HUES6 (cell line): ENCODE measurements at regions not wholly inside any gene's neighbourhood (a gene's known extent, or its start where the extent isn't known, plus 50 kb on each side); places are given as distances from the start of the nearest gene placed in this dataset.

Experiments
- H3K27ac ChIP-seq: 2 replicates; pipeline ENCODE4 v1.7.0; 2013; ENCODE audit warnings: low read depth, mild to moderate bottlenecking, low read length, inconsistent platforms
- H3K27me3 ChIP-seq: 2 replicates; pipeline ENCODE4 v1.6.1; 2013; ENCODE audit warnings: low read length; ENCODE audit not compliant: control insufficient read depth, insufficient read depth
- H3K36me3 ChIP-seq: 2 replicates; pipeline ENCODE4 v1.6.1; 2013; ENCODE audit warnings: low read length; ENCODE audit not compliant: control insufficient read depth, insufficient read depth
- H3K4me1 ChIP-seq: 2 replicates; pipeline ENCODE4 v1.6.1; 2013; ENCODE audit warnings: low read length; ENCODE audit not compliant: control insufficient read depth, insufficient read depth
- H3K4me3 ChIP-seq: 2 replicates; pipeline ENCODE4 v1.5.1; 2013; ENCODE audit warnings: low read depth, low read length
- H3K9ac ChIP-seq: one replicate; pipeline ENCODE4 v1.6.1; 2013; ENCODE audit warnings: mild to moderate bottlenecking, low read length
- H3K9me3 ChIP-seq: 2 replicates; pipeline ENCODE4 v1.6.1; 2013; ENCODE audit warnings: low read depth, low read length; ENCODE audit not compliant: control insufficient read depth, insufficient read depth

DNA sequence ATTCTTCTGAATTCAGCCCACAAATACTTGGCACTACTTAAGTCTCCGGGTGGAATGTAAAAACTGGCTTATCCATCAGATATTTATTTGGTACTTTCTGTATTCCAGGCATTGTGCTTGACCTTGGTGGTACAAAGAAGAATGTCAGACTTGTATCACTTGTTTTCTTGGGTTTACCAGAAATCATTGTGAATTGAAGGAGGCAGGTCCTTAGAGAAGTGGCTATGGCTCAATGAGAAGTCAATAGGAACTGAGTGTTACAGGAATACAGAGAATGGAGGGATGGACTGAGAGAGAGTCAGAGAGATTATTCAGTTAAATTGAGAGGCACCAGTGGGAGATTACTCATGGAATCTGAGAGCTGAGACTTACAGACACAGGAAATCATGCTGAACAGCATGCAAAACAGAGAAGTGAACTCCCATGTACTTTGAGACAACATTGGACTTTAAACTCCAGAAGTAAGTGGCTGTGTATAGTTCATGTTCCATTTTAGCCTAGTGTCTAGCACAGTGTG, 704.1 kb downstream of the CDH11 start:
- no peak overlapping the region for H3K9ac ChIP-seq
- H3K27ac ChIP-seq: no peak overlapping the region
- no peaks in the 10 kb centered on the region for H3K36me3 ChIP-seq
- H3K4me3 ChIP-seq: no peak overlapping the region
- H3K9me3 ChIP-seq: no peaks in the 10 kb centered on the region
- H3K27me3 ChIP-seq: no peaks in the 10 kb centered on the region
- no peaks in the 10 kb centered on the region for H3K4me1 ChIP-seq

DNA sequence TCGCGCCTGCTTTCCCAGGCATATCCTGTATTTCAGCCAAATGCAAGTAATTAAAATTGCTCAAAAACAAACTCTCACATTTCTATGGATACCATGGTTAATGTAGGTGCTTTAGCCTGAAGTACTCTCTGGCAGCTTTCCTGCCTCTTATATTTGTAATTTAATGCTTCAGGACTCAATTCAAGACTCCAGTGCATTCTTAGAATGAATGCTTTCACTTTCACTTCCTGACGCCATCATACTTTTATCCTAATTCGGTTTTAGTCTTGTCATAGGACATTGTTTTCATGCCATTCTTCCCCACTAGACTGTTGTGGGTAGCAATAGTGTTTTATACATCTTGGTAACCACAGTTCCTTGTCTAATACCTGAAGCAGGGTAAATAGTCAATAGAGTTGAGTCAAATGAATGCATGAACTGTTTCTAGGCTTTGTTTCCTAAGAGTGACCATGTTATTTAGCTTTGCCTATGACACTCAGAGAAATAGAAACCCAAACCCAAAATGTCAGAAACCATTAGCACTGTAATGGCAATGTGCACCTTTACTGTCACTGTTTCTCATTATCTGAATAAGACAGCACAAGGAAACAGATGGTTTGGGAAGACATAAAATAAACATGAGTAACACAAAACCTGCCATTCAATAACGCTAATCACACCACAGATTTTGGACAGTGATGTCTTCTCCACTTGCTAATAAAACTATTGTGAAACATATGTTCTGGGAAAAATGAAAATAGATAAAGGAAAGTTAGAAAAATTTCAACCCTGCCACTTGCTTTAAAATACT, 705.5 kb downstream of the CDH11 start:
- H3K4me1 ChIP-seq: no peaks in the 10 kb centered on the region
- H3K27ac ChIP-seq: no peak overlapping the region
- H3K9ac ChIP-seq: no peak overlapping the region
- no peaks in the 10 kb centered on the region for H3K27me3 ChIP-seq
- no peaks in the 10 kb centered on the region for H3K36me3 ChIP-seq
- H3K4me3 ChIP-seq: no peak overlapping the region
- no peaks in the 10 kb centered on the region for H3K9me3 ChIP-seq

DNA sequence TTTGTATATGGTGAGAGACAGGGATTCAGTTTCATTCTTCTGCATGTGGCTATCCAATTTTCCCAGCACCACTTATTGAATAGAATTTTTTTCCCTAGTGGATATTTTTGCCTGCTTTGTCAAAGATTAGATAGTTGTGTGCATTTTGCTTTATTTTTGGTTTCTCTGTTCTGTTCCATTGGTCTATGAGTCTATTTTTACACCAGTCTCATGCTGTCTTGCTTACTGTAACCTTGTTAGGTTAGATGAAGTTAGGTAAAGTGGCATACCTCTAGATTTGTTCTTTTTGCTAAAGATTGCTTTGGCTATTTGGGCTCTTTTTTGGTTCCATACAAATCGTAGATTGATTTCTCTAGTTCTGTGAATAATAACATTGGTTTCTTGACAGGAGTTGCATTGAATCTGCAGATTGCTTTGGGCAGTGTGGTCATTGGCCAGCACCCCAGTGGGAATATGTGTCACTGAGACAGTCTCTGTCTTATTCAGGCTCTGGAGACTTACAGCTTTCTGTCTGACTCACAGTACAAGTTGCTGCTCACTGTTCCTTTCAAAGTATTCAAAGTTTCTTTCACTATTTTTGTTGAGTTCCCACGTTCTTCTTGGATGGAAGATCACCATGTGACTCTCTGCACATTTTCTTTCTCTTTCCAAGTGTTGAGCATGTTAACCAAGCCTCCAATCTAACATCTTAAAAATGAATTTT, 709.1 kb downstream of the CDH11 start:
- no peak overlapping the region for H3K27ac ChIP-seq
- H3K36me3 ChIP-seq: no peaks in the 10 kb centered on the region
- H3K9ac ChIP-seq: no peak overlapping the region
- H3K4me3 ChIP-seq: no peak overlapping the region
- H3K4me1 ChIP-seq: no peaks in the 10 kb centered on the region
- H3K27me3 ChIP-seq: no peaks in the 10 kb centered on the region
- H3K9me3 ChIP-seq: no peaks in the 10 kb centered on the region

DNA sequence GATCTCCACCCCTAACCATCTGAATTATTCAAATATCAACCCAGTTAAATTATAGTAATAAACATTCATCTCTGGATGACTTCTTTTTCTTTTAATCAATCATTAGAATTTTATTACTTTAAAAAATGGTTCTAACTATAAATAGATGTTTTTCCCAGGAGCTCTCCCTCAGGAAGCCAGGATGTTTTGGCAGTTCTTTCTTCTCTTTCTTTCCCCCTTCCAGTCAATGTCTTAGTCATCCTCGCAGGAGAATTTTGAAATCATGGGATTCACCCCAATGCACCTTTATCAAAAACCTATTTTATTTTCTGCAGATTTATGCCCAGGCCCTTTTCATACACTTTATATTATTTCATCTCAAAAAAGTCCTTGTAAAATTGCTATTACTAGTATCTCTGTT, 711.6 kb downstream of the CDH11 start:
- Histone ChIP-seq H3K4me3 (no peak overlapping the region), H3K27me3 (no peaks in the 10 kb centered on the region), H3K36me3 (no peaks in the 10 kb centered on the region), H3K27ac (no peak overlapping the region), H3K9me3 (no peaks in the 10 kb centered on the region), H3K9ac (no peak overlapping the region), H3K4me1 (no peaks in the 10 kb centered on the region)

DNA sequence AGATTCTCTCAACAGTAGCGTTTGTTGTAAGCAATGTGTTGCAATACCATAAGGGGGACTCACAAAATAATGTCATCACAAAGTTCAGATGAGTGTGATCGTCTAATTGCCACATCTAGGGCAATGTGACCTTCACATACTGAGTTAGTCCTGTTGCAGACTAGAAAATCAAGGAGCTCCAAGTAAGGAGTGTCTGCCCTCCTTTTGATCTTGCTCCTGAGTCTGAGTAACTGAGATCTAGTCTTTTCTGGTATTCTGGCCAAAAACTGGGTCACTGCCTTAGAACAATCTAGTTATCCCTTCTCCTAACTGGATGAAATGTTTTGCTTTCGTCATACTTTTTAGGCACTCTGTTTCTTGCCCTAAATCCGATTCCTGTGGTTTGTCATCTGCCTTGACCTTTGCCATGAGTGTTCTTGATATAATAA, 712.1 kb downstream of the CDH11 start:
- H3K4me1 ChIP-seq: no peaks in the 10 kb centered on the region
- no peak overlapping the region for H3K27ac ChIP-seq
- no peaks in the 10 kb centered on the region for H3K9me3 ChIP-seq
- H3K4me3 ChIP-seq: no peak overlapping the region
- no peak overlapping the region for H3K9ac ChIP-seq
- H3K36me3 ChIP-seq: no peaks in the 10 kb centered on the region
- H3K27me3 ChIP-seq: no peaks in the 10 kb centered on the region

DNA sequence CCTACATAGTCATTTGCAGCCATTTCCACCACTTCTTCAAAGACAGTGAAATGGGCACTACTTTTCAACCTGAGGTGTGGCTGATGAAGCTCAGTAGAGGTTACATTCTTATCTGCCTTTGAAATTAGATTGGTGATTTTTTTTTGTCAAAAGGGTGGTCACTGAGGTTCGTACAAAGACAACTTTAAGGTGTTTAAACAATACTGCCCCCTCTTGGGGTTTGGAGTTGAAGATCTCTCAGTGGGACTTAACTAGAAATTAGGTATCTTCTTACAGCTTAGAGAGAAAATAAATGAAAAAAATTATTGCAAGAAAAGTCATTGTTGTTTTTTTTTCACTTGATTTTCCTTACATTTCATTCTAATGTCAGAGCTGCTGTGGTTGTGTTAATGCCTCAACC, 713.2 kb downstream of the CDH11 start:
- Histone ChIP-seq H3K27me3 (no peaks in the 10 kb centered on the region), H3K9me3 (no peaks in the 10 kb centered on the region), H3K36me3 (no peaks in the 10 kb centered on the region), H3K9ac (no peak overlapping the region), H3K4me3 (no peak overlapping the region), H3K4me1 (no peaks in the 10 kb centered on the region), H3K27ac (no peak overlapping the region)

DNA sequence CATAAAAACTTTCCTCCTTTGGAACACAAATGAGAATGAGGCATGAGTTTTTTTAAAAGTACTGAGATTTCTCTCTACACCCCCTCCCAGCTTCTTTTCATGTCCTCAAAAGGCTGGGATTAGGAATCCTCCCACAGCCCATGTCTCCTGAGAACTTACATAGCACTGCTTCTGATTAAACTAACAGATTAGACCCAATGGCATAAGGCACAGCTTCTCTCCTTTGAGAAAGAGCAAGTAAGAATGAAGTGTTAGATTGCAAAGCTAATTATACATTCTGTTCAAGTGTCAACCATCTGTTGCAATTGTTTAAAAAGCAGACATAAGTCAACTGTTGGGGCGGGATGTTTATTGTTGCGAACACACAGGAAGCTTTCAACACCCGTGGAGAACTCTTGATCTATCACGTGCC, 715.1 kb downstream of the CDH11 start:
- Histone ChIP-seq H3K4me3 (no peak overlapping the region), H3K4me1 (no peaks in the 10 kb centered on the region), H3K27ac (no peak overlapping the region), H3K9ac (no peak overlapping the region), H3K27me3 (no peaks in the 10 kb centered on the region), H3K9me3 (no peaks in the 10 kb centered on the region), H3K36me3 (no peaks in the 10 kb centered on the region)

DNA sequence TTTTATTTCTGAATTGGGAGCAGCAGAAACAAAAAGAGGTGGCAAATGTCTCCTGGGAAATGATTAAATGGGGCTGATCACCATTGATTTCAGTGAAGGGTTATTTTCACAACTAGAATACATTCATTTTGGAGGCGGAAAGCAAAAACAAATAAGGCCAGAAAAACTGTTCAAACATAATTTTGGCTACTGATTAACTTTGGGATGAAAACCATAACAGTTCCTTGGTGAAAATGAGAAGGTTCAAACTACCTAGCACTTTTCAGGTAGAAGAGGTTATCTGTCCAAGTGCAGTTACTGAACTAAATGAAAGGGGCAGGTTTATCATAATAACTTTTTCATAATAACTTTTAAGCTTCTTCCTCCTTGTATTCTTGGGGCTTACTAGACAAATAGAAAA, 718.5 kb downstream of the CDH11 start:
- Histone ChIP-seq H3K9me3 (no peaks in the 10 kb centered on the region), H3K9ac (no peak overlapping the region), H3K36me3 (no peaks in the 10 kb centered on the region), H3K27ac (no peak overlapping the region), H3K27me3 (no peaks in the 10 kb centered on the region), H3K4me3 (no peak overlapping the region), H3K4me1 (no peaks in the 10 kb centered on the region)

DNA sequence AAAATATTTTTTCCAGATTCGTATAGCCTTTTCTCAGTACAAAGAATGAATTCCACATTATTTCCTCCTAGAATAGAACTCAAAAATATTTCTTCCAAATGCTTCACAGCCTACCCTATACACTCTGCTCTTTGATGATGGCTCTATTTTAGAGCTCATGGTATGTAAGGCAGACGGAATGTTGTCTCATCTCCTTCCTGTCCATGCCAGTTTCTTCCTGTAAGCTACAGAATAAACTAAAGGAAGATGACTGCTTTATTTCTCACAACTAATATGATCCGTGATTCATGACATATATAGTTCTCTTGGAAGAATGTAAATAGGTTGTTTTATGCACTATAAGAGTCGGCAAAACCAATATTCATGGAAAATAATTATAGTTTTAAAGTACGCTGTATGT, 723.1 kb downstream of the CDH11 start:
- Histone ChIP-seq H3K27me3 (no peaks in the 10 kb centered on the region), H3K36me3 (no peaks in the 10 kb centered on the region), H3K27ac (no peak overlapping the region), H3K9me3 (no peaks in the 10 kb centered on the region), H3K4me1 (no peaks in the 10 kb centered on the region), H3K9ac (no peak overlapping the region), H3K4me3 (no peak overlapping the region)

DNA sequence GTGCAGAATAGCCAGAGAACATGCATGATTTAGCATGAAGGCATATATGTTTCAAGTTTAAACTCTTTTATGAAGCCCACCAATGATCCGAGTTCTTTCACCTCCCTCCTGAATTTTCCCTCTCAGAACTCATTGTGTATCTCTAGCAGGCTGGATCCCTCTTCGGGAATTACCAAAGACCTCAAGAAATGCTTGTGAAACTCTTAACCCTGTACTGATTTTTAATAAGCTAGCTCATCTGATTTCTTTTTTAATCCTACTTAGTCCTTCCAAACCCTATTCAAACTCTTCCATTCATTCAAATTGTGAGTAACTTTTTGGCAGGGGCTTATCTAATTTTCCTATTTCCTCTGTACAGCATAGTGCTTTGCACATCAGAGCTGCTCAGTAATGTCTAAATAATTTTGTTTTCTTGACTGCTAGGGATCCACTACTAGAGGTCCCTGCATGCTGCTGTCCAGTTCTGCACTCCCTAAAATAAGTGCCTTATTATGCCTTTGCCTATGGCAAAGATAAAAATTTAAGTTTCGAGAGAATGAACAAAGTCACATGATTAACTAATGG, 723.8 kb downstream of the CDH11 start:
- H3K36me3 ChIP-seq: no peaks in the 10 kb centered on the region
- H3K4me1 ChIP-seq: no peaks in the 10 kb centered on the region
- no peaks in the 10 kb centered on the region for H3K9me3 ChIP-seq
- no peak overlapping the region for H3K4me3 ChIP-seq
- H3K27ac ChIP-seq: no peak overlapping the region
- H3K9ac ChIP-seq: no peak overlapping the region
- H3K27me3 ChIP-seq: no peaks in the 10 kb centered on the region

DNA sequence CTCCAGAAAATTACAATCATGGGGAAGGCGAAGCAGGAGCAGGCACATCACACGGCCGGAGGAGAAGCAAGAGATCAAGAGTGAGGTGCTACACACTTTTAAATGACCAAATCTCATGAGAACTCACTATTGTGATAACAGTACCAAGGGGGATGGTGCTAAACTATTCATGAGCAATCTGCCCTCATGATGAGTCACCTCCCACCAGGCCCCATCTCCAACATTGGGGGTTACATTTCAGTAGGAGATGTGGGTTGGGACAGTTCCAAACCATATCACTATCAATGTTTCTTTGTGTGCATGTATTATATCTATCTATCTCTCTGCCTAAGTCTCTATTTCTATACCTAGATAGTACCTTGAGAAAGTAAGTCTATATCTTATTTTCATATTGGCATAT, 724.8 kb downstream of the CDH11 start:
- H3K4me3 ChIP-seq: no peak overlapping the region
- H3K27ac ChIP-seq: no peak overlapping the region

More for the DNA sequence above, 724.8 kb downstream of the CDH11 start:
- Histone ChIP-seq H3K36me3 (no peaks in the 10 kb centered on the region), H3K4me1 (no peaks in the 10 kb centered on the region), H3K9me3 (no peaks in the 10 kb centered on the region), H3K27me3 (no peaks in the 10 kb centered on the region), H3K9ac (no peak overlapping the region)
